ENCODE measurements at regions not wholly inside any gene's neighbourhood (a gene's known extent, or its start where the extent isn't known, plus 50 kb on each side); places are given as distances from the start of the nearest gene placed in this dataset.

GRCh38 chr11:19350160-19350559 lies 109.4 kb upstream of the E2F8 start:
- no peaks in the 10 kb centered on the region for H3K36me3 Mint-ChIP-seq (ENCODE audit: insufficient read depth, unreplicated experiment)
- intact Hi-C loops (cut with micrococcal nuclease; ENCODE audit: unreplicated experiment) = no loop called here
- Histone ChIP-seq H3K36me3 (ENCODE audit: control insufficient read depth, insufficient read depth, low read length) (no peaks in the 10 kb centered on the region), H3K4me3 (ENCODE audit: low read depth, low read length) (no peak overlapping the region), H3K4me1 (peaks cover 13% of the 10 kb centered on the region), H3K27me3 (replicated peaks; ENCODE audit: control insufficient read depth, insufficient read depth, low read length) (no peaks in the 10 kb centered on the region; the same call in 1 of the 2 replicates), H3K9me3 (no peaks in the 10 kb centered on the region)
- DNase-seq = no peak
- no peak overlapping the region for H3K27ac Mint-ChIP-seq (ENCODE audit: unreplicated experiment)
- no peaks in the 10 kb centered on the region for H3K9me3 Mint-ChIP-seq (ENCODE audit: unreplicated experiment)
- ChIA-PET POLR2A (no interaction called here), CTCF (no interaction called here)
- no peak overlapping the region for H3K4me3 Mint-ChIP-seq (ENCODE audit: unreplicated experiment)
- no TSS peak for BruUV-seq (replicated peaks)
- peaks cover 4% of the 10 kb centered on the region for H3K27me3 Mint-ChIP-seq (ENCODE audit: insufficient read depth, unreplicated experiment)
- TF ChIP-seq CTCF (IDR thresholded peaks at IDR 0.05; ENCODE audit: insufficient read depth in 1 of 2, low read depth in 1 of 2, low read length in 1 of 2, severe bottlenecking in 1 of 2, unreplicated experiment in 1 of 2) = no peak
- peaks cover 14% of the 10 kb centered on the region for H3K4me1 Mint-ChIP-seq (ENCODE audit: low read depth, unreplicated experiment)

- ChIA-PET CTCF (no interaction called here), POLR2A (no interaction called here)
- H3K36me3 Mint-ChIP-seq (ENCODE audit: insufficient read depth, unreplicated experiment) = no peaks in the 10 kb centered on the region
- H3K27me3 Mint-ChIP-seq (ENCODE audit: insufficient read depth, unreplicated experiment) = peaks cover 7% of the 10 kb centered on the region
- no peak overlapping the region for H3K4me3 Mint-ChIP-seq (ENCODE audit: unreplicated experiment)
- H3K4me1 ChIP-seq = peaks cover 13% of the 10 kb centered on the region
- no peaks in the 10 kb centered on the region for H3K9me3 Mint-ChIP-seq (ENCODE audit: unreplicated experiment)
- H3K27ac Mint-ChIP-seq (ENCODE audit: unreplicated experiment) = no peak overlapping the region
- no peaks in the 10 kb centered on the region for H3K36me3 ChIP-seq (ENCODE audit: control insufficient read depth, insufficient read depth, low read length)
- H3K4me1 Mint-ChIP-seq (ENCODE audit: low read depth, unreplicated experiment) = peaks cover 14% of the 10 kb centered on the region
- no peak for DNase-seq
- no peaks in the 10 kb centered on the region for H3K9me3 ChIP-seq
- no peaks in the 10 kb centered on the region; the same call in 1 of the 2 replicates for H3K27me3 ChIP-seq (replicated peaks; ENCODE audit: control insufficient read depth, insufficient read depth, low read length)
- H3K4me3 ChIP-seq (ENCODE audit: low read depth, low read length) = no peak overlapping the region
- no peak for TF ChIP-seq CTCF (IDR thresholded peaks at IDR 0.05; ENCODE audit: insufficient read depth in 1 of 2, low read depth in 1 of 2, low read length in 1 of 2, severe bottlenecking in 1 of 2, unreplicated experiment in 1 of 2)
- intact Hi-C loops (cut with micrococcal nuclease; ENCODE audit: unreplicated experiment) = no loop called here
- no TSS peak for BruUV-seq (replicated peaks)
Measured at GRCh38 chr11:19349340-19350025, 108.7 kb upstream of the E2F8 start.

- peaks cover 7% of the 10 kb centered on the region for H3K27me3 Mint-ChIP-seq (ENCODE audit: insufficient read depth, unreplicated experiment)
Measured at GRCh38 chr11:19347911-19348310, 107.2 kb upstream of the E2F8 start.

More at GRCh38 chr11:19347911-19348310, 107.2 kb upstream of the E2F8 start:
- H3K9me3 Mint-ChIP-seq (ENCODE audit: unreplicated experiment) = no peaks in the 10 kb centered on the region
- BruUV-seq (replicated peaks) = no TSS peak
- H3K36me3 Mint-ChIP-seq (ENCODE audit: insufficient read depth, unreplicated experiment) = no peaks in the 10 kb centered on the region
- Histone ChIP-seq H3K27me3 (replicated peaks; ENCODE audit: control insufficient read depth, insufficient read depth, low read length) (no peaks in the 10 kb centered on the region; the same call in 1 of the 2 replicates), H3K36me3 (ENCODE audit: control insufficient read depth, insufficient read depth, low read length) (no peaks in the 10 kb centered on the region), H3K4me1 (peaks cover under 1% of the 10 kb centered on the region; the same call in 1 of the 2 replicates), H3K4me3 (ENCODE audit: low read depth, low read length) (no peak overlapping the region), H3K9me3 (no peaks in the 10 kb centered on the region)
- no peak overlapping the region for H3K27ac Mint-ChIP-seq (ENCODE audit: unreplicated experiment)
- DNase-seq = no peak
- H3K4me1 Mint-ChIP-seq (ENCODE audit: low read depth, unreplicated experiment) = peaks cover 14% of the 10 kb centered on the region
- ChIA-PET POLR2A (no interaction called here), CTCF (no interaction called here)
- no peak overlapping the region for H3K4me3 Mint-ChIP-seq (ENCODE audit: unreplicated experiment)
- intact Hi-C loops (cut with micrococcal nuclease; ENCODE audit: unreplicated experiment) = no loop called here
- no peak for TF ChIP-seq CTCF (IDR thresholded peaks at IDR 0.05; ENCODE audit: insufficient read depth in 1 of 2, low read depth in 1 of 2, low read length in 1 of 2, severe bottlenecking in 1 of 2, unreplicated experiment in 1 of 2)

All from Caco-2 (cell line).